ENCODE measurements at regions not wholly inside any gene's neighbourhood (a gene's known extent, or its start where the extent isn't known, plus 50 kb on each side); places are given as distances from the start of the nearest gene placed in this dataset.

DNA sequence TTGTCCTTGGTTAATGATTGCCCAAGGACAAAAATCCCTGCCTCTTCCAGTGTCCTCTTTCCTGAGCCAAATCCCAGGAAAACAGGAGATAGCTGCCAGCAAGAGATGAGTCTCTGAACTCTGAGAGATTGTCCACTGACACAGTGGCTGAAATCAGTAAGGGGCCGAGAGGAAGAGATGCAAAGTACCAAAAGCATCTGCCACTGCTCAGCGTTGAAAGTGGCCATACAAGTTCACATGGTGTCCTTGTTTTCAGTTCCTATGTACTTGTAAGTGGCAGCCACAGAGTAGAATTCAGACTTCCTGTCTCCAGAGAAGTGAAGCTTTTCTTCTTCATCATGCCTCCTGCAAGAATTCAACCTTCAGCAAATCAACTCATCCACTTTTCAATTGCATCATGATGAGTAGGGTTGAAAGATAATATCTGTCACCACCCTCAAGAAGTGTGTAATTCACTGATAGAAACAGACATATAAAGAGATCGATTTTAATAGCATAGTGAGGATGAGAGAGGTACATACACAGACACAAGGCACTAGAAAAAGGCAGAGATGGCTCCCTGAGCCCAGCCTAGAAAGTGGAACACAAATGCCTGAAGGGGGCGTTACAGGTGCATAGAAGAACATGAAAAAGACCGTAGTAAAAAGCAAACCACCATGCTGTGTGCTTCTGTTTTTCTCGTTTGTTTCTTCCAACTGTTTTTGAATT lies 185.8 kb downstream of the MRPL39 start:
- DNase-seq: peak; percentile 74

DNA sequence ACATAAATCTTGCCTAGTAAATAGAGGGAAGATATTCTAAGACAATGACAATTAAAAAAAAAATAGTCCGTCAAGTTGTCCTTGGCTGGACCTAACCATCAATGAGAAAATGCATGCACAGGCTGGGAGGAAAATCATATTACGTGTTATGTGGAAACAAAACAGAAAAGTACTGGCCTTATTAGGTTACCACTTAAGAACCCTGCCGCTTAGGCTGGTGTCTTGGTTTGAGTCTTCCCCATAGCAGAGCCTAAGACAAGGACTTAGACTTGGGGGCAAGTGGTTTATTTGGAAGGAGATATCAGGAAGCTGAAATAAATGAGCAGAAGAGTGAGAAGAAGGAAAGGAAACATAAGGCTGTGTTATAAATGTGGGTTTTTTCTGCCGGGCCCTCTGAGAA lies 186.4 kb downstream of the MRPL39 start:
- DNase-seq: no peak

DNA sequence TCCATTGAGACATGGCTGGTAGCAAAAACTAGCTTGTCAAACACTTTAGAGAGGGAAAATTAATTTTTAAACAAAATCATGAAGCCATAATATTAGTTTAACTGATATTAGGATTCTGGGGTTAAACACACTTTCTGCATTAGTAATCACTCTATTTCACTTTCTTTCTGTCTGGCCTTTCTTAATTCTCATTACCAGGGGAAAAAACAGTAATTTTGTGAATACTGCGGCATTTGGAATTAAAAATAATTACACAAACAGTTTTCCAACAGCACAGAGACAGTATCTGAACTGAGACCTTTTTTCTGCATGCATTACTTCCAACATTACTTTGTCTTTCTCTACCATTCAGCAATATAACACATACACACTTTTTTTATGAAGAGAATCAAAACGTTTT lies 190.6 kb downstream of the MRPL39 start:
- DNase-seq: no peak

DNA sequence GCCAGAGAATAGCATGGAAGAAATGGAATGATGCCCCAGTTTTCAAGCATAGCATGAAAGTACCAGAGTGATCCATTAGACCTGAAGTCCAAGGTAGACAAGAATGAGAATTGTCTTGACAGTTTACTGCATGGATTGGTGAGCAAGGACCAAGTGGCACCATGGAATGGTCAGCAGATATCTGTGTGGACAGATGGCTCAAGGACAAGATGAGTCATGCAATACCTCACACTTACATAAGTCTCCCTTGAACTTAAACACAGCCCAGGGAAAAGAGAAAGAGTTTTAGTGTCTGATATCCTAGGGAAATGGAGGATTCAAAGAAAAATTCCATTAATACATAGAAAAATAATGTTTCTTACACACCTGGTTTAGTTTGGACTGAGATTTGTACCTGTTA lies 195.2 kb downstream of the MRPL39 start:
- peak; percentile 51 for DNase-seq

DNA sequence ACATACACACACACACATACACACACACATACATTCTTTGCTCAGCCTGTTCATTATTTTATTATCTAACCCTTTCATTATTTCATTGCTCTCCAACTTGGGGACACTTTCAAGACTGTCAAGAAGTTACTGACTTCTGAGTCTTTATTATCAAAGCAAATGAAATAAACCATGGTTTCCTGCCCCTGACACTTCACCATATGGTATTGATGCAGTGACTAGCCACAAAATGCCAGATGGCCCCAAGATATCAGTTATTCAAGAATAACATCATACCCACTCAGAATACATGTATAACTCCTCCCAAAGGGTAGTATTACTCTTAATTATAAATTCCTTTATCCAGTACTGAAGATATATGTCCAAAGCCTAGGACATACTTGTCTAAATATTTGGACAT lies 197.3 kb downstream of the MRPL39 start:
- no peak for DNase-seq

DNA sequence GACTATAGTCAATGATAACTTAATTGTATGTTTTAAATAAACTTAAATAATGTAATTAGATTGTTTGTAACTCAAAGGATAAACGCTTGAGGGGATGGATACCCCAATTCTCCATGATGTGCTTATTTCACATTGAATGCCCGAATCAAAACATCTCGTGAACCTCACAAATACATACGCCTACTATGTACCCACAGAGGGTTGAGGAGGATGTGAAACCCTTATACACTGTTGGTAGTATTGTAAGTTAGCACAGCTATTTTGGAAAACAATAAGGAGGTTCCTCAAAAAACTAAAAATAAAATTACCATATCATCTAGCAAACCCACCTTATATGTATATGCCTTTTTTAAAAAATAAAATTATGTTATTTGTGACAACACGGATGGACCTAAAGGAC lies 198.6 kb downstream of the MRPL39 start:
- DNase-seq: no peak

DNA sequence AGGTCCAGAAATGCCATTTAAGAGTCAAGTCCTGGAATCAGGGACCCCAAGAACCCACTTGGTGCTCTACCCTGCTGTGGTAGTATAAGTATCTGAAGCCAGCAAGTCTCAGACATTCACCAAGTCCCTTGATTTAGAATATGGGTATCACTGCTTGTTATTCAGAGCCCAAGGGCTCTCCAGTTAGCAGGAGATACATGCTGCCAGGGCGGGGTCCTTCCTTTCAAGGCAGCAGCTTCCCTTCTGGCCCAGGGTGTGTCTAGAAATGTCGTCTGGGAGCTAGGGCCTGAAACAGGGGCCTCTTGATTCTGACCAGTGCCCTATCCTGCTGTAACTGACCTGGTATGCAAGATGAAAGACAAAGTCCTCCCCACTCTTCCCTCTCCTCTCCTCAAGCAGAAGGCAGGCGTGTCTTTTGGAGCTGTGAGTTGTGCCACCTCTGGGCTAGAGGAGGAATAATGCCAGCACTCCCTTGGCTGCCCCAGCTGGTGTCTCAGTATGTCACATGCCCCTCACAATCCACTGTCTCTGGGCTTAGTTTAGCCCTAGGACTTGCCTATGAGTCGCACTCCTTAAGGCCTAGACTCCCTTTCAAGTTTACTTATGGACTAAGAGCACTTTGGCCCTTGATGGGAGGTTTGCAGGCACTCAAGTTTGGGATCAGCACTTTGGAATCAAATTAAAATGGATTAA lies 200.2 kb downstream of the MRPL39 start:
- DNase-seq: peak; percentile 32

DNA sequence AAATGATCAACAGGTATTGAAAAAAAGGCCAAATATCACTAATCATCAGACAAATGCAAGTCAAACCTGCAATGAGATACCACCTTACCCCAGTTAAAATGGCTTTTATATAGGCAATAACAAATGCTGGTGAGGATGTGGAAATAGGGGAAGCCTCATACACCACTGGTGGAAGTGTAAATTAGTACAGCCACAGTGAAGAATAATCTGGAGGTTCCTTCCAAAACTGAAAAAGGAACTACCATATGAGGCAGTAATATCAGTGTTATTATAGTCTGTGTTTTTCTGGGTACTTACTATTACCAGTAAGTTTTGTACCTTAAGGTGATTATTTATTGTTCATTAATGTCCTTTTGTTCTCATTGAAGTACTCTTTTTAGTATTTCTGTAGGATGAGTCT lies 201.3 kb downstream of the MRPL39 start:
- DNase-seq: peak; percentile 66

DNA sequence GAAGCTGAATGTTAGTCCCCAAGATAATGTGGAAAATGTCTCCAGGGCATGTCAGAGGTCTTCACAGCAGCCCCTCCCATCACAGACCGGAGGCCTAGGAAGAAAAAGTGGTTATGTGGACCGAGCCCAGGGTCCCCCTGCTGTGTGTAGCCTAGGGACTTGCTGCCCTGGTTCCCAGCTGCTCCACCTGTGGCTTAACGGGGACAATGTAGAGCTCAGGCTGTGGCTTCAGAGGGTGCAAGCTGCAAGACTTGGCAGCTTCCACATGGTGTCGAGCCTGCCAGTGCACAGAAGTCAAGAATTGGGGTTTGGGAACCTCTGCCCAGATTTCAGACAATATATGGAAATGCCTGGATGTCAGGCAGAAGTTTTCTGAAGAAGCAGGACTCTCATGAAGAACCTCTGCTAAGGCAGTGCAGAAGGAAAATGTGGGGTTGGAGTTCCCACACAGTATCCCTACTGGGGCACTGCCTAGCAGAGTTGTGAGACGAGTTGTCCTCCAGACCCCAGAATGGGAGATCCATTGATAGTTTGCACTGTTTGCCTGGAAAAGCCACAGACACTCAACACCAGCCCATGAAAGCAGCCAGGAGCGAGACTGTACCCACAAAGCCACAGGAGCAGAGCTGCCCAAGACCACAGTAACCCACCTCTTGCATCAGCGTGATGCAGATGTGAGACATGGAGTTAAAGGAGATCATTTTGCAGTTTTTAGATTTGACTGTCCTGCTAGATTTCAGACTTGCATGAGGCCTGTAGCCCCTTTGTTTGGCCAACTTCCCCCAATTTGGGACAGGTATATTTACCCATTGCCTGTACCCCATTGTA lies 204.9 kb downstream of the MRPL39 start:
- DNase-seq: no peak

DNA sequence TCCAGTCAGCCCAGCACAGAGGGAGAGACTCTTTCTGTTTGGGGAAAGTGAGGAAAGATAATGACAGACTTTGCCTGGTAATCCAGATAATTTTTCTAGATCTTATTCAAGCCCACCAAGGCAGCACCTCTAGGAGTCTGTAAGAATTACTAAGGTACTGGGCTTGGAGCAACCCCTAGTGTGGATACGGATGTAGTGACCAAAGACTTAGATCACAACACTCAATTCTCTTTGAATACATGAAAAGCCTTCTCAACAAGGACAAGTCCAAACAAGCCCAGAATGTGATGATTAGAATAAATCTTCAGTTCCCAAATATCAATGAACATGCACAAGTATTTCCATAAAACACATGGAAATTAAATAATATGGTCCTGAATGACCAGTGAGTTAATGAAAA lies 206.9 kb downstream of the MRPL39 start:
- DNase-seq: no peak

DNA sequence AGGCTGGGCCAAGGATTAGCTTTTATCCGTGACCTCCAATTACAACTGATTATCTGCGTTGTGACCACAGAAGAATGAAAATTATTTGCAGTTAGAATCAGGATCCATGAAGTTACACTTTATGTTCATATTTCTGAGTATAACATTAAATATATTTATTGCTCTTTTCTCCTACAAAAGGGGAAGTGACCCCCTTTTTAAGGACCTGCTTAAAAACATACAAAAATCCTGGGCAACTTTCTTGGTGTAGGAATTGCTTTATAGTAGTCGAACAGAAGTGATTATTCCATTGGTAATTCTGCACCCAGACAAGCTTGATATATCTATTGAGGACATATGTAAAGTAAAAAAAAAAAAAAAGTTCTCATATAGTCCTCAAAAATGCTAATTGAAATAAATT lies 208.7 kb downstream of the MRPL39 start:
- no peak for DNase-seq

DNA sequence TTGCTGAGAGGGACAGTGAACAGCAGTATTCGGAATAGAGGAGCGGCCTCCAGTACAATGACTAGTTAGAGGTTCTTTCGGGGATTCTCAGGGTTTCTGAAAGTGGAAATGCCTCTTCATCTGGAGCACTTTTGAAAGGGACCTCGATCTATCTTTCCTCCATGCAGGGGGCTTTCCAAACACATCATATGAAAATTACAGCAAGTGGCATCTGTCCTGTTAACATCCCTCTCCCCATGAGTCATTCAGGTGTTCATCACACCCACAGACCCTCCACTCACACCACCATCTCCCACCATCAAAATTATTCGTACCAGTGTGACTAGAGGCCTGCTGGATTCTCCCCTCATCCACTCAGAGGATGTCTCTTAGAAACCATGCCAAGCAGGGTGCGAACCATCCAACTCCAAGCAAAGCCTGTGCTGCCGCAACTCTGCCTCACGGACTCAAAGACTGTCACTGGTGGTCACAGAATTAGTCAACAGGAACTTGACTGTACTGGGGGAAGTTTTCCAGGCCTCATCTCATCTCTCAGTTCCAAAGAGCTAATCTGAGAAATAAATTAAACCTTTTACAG lies 211.1 kb downstream of the MRPL39 start:
- no peak for DNase-seq

DNA sequence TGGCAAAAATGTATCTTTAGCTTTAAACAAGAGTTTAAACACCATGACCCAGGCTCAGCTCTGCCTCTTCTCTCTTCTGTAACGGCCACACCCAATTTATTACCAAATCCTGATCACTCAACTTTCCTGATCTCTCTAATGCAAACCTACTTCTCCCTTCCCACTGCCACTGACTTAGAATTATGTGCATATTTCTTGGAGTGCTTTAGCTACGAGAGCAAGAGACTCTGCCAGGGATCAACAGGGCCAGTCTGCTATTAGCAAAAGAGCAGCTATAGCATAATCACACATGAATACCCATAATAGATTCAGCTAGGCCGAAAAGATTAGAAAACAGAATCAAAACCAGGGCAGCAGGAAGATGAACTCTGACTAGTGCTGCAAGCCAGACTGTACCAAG lies 215.5 kb downstream of the MRPL39 start:
- peak; percentile 59 for DNase-seq

DNA sequence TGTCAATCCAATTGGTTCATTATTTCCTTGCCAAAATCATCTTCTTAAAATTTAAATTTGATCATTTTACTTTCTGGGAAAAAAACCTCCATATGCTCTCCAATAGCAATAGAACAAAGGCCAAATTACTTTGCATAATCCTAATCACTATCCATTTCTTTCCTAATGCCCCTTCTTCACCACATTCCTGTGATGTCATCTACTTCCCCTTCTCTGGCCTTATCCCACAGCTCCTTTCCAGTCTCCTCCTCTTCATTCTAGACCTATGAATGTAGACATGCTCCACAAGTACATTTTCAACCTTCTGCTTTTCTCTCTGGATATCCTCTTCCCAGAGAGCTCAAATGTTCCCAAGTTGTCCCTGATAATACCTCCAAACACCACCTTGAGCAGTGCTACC lies 216.6 kb downstream of the MRPL39 start:
- peak; percentile 68 for DNase-seq

DNA sequence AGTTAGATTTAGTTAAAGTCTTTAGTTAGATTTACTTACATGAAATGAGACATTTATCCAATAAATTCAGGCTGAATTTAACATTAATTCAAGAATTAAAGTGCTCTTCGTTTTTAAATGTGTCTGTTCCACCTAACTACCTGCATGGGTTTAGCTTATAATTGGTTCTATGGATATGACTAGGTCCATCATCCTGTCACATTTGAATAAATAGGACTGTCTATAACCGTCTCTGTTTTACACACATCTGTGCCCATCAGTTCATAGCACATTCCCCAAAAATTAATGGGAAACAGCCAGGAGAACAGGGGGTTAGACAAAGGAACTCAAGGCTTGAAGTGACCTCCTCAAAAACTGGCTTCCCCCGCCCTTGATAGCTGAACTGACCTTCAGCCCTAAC lies 219.6 kb downstream of the MRPL39 start:
- no peak for DNase-seq

DNA sequence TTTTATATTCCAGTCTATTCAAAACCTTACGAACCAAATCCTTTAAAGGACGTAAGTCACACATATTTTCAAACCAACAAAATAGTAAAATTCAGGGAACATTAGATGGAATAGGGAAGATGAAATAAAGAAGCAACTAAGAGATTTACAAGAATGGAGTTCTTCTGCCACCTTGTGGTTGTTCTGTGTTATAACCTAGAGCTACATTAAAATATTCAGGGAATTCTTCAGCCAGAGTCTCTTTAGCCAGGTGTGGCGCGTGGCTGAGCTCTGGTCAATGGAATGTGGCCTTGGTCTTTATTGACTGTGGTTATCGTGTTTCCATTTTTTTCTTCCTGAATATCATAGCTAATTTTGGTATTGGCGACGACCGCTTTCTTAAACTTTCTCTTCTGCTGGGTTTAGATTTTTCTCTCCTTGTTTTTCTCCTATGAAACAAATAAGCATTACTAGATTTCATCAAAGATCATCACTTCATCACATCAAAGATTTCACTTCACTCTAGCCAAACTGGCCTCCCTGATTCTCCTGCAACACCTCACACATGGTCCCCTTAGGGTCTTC lies 221.3 kb downstream of the MRPL39 start:
- peak; percentile 50 for DNase-seq

DNA sequence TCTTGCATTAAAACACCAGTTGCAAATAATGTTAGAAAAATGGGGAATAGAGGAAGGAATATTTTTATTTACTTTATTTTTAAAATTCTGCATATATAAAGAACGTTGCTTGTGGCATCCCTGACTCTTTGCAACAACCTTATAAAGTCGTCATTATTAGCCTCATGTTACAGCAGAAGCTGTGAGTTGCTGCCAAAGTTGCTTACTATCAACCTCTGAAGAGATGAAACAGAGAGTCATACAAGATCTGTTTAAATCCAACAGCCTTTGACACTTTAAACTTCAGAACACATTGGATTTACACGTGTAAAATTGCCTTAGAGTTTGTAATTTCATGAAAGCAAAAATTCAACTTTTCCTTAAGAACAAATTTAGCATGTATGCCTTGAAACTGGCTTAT lies 221.9 kb downstream of the MRPL39 start:
- no peak for DNase-seq

DNA sequence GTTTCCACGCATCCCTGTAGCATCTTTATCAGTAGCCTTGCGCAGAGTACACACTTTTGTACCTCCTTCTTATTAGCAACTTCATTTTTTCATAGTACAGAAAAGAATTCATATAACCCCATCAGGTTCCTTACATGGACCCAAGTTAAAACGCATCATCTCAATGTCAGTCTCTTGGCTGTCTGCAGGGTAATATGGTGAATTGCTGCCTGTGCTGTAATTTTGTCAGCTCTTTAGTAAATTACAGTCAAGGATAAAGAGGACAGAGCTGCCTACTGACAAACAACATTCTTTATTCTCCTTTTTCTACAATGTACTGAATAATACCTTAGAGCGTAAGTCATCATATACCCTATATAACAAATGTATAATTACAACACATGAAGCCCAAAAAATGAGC lies 222.5 kb downstream of the MRPL39 start:
- no peak for DNase-seq

DNA sequence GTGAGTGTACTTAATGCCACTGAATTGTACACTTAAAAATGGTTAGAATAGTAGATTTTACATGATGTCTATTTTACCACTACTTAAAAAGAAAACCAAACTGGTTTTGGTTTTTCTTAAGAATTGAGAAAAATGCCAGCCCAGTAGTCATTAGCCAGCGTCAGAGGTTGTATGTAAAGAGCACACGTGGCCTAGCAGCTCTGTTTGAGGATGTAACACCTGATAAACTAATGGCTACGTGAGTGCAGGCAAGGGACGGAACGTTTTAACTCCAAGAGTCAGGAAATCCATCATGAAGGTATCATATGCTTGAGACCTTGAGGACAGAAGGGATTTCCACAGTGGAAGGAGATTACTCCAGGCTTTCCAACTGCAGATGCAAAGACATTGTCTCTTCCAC lies 223.7 kb downstream of the MRPL39 start:
- DNase-seq: no peak

DNA sequence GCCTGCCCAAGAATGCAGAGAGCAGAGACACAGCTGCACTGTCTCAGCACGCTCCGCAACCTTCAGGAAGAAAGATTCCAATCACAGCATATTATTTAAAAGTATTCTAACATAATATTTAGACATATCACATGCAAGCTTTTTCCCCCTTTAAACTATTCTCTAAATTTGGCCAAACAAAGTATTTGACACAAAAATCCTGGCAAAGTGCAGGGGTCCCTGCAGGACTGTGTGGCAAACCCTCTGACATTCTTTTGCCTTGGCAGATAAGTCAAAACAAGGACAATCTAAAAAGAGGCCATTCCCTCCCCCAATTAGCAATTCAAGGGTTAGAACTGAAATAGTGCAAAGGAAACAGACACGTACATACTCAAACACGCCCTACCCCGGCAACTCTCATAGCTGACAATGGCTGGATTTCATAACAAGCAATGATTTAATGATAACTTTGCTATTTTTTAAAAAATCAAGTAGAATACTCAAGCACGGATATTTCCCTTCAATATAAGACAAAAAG lies 225.3 kb downstream of the MRPL39 start:
- DNase-seq: no peak

DNA sequence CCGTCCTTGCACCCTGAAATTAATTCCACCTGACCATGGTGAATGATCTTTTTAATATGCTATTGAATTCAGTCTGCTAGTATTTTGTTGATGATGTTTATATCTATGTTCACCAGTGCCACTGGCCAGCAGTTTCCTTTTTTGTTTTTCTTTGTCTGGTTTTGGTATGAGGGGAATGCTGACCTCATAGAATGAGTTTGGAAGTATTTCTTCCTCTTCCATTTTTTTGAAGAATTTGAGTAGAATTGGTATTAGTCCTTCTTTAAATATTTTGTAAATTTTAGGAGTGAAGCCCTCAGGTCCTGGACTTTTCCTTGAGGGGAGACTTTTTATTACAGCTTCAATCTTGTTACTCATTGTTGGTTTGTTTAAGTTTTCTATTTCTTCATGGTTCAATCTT lies 231.6 kb downstream of the MRPL39 start:
- no peak for DNase-seq

DNA sequence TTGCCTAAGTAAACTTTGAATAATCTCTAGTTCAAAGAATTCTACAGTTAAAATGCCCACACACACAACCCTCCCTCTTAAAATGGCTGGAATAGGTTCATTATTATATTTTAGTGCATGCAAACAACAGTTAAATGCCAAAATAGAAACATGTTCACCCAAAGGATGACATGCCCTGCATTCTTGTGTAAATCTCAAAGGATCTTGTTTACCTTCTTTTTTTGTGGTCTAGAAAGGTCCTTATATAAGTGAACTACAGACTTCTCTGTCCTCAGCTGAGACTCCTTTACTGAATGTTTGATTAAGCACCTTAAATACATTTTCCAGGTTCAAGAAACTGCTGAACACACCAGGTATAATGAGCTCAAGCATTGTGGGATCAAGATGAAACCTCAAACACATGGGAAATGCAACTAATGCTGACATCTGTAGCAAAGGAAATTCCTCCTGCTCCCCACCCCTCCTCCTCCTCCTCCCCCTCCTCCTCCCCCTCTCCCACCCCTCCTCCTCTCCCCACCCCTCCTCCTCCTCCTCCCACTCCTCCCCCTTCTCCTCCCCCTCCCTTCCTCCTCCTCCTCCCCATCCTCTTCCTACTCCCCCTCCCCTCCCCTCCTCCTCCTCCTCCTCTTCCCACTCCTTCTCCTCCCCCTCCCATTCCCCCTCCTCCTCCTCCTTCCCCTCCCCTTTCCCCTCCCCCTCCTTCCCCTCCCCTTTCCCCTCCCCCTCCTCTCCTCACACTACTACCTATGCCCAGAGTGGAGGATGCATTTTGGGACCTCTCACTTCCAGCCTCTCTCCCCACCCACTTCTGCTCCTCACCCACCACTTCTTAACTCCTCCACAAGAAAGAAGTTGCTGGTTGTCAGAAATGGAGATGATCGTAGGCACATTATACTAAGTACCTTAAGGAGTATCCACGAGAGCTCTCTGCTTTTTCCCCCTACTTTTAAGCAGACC lies 233.9 kb downstream of the MRPL39 start:
- DNase-seq: no peak
